ENCODE measurements at regions not wholly inside any gene's neighbourhood (a gene's known extent, or its start where the extent isn't known, plus 50 kb on each side); places are given as distances from the start of the nearest gene placed in this dataset.

- H3K36me3 ChIP-seq, result no peaks in the 10 kb centered on the region
- no peaks in the 10 kb centered on the region for H3K4me1 ChIP-seq
- no peaks in the 10 kb centered on the region for H3K27me3 ChIP-seq
- intact Hi-C loops (cut with DNase I), result no loop called here
- TF ChIP-seq EP300 (IDR thresholded peaks at IDR 0.05), result no peak
- no peak for TF ChIP-seq CTCF (IDR thresholded peaks at IDR 0.05)
- TF ChIP-seq POLR2A (IDR thresholded peaks at IDR 0.05), result no peak
- no peak for TF ChIP-seq POLR2AphosphoS5 (IDR thresholded peaks at IDR 0.05)
- no peaks in the 10 kb centered on the region for H3K9me3 ChIP-seq
- no peak overlapping the region for H3K4me3 ChIP-seq
- H3K27ac ChIP-seq, result no peak overlapping the region
- DNase-seq, result no peak
- 39 to 63% methylated on average over 4 of the region's 4 CpGs for WGBS, 2 donors
Observed at GRCh38 chr2:145411493-145411892, 891.6 kb upstream of the ZEB2 start.

- Histone ChIP-seq H3K27ac (no peak overlapping the region), H3K36me3 (no peaks in the 10 kb centered on the region), H3K4me1 (no peaks in the 10 kb centered on the region), H3K27me3 (no peaks in the 10 kb centered on the region), H3K4me3 (no peak overlapping the region), H3K9me3 (no peaks in the 10 kb centered on the region)
- DNase-seq, result no peak
- TF ChIP-seq POLR2AphosphoS5 (IDR thresholded peaks at IDR 0.05) (no peak), CTCF (IDR thresholded peaks at IDR 0.05) (no peak), EP300 (IDR thresholded peaks at IDR 0.05) (no peak), POLR2A (IDR thresholded peaks at IDR 0.05) (no peak)
- intact Hi-C loops (cut with DNase I), result no loop called here
- WGBS, 2 donors, result 89 to 92% methylated on average over 2 of the region's 2 CpGs
Observed at GRCh38 chr2:145410086-145410485, 890.2 kb upstream of the ZEB2 start.

- intact Hi-C loops (cut with DNase I), result no loop called here
- Histone ChIP-seq H3K9me3 (no peaks in the 10 kb centered on the region), H3K4me1 (no peaks in the 10 kb centered on the region), H3K4me3 (no peak overlapping the region), H3K36me3 (no peaks in the 10 kb centered on the region), H3K27ac (no peak overlapping the region), H3K27me3 (no peaks in the 10 kb centered on the region)
- no peak for DNase-seq
- TF ChIP-seq EP300 (IDR thresholded peaks at IDR 0.05), result no peak
- no peak for TF ChIP-seq POLR2A (IDR thresholded peaks at IDR 0.05)
- TF ChIP-seq POLR2AphosphoS5 (IDR thresholded peaks at IDR 0.05), result no peak
- no peak for TF ChIP-seq CTCF (IDR thresholded peaks at IDR 0.05)
Observed at GRCh38 chr2:145408980-145409379, 889.1 kb upstream of the ZEB2 start.

GRCh38 chr2:145404690-145405089 is 884.8 kb upstream of the ZEB2 start:
- no peaks in the 10 kb centered on the region for H3K27me3 ChIP-seq
- H3K36me3 ChIP-seq, result no peaks in the 10 kb centered on the region
- DNase-seq, result no peak
- no peak overlapping the region for H3K27ac ChIP-seq
- no peaks in the 10 kb centered on the region for H3K9me3 ChIP-seq
- no peak for TF ChIP-seq POLR2A (IDR thresholded peaks at IDR 0.05)
- no peak for TF ChIP-seq EP300 (IDR thresholded peaks at IDR 0.05)
- no peak for TF ChIP-seq POLR2AphosphoS5 (IDR thresholded peaks at IDR 0.05)
- no peak for TF ChIP-seq CTCF (IDR thresholded peaks at IDR 0.05)
- no peaks in the 10 kb centered on the region for H3K4me1 ChIP-seq
- WGBS, 2 donors, result 46 to 75% methylated on average over 1 of the region's 1 CpG
- H3K4me3 ChIP-seq, result no peak overlapping the region
- intact Hi-C loops (cut with DNase I), result no loop called here

GRCh38 chr2:145402706-145403277 is 882.9 kb upstream of the ZEB2 start:
- no peak overlapping the region for H3K4me3 ChIP-seq
- intact Hi-C loops (cut with DNase I), result no loop called here
- no peak for DNase-seq
- TF ChIP-seq EP300 (IDR thresholded peaks at IDR 0.05) (no peak), POLR2AphosphoS5 (IDR thresholded peaks at IDR 0.05) (no peak), POLR2A (IDR thresholded peaks at IDR 0.05) (no peak), CTCF (IDR thresholded peaks at IDR 0.05) (no peak)
- no peaks in the 10 kb centered on the region for H3K4me1 ChIP-seq
- no peaks in the 10 kb centered on the region for H3K27me3 ChIP-seq
- H3K27ac ChIP-seq, result no peak overlapping the region
- no peaks in the 10 kb centered on the region for H3K9me3 ChIP-seq
- no peaks in the 10 kb centered on the region for H3K36me3 ChIP-seq
- WGBS, 2 donors, result 89 to 96% methylated on average over 2 of the region's 2 CpGs

Data from sigmoid colon (tissue), 6 donors.